CD4-positive, alpha-beta T cell (primary cell): ENCODE measurements at regions not wholly inside any gene's neighbourhood (a gene's known extent, or its start where the extent isn't known, plus 50 kb on each side); places are given as distances from the start of the nearest gene placed in this dataset.

ENCODE experiments used
- ATAC-seq: fragments of 200-7000 bp; cut with Tn5 transposase; one replicate; pipeline ENCODE4 v1.10.0; 2022; ENCODE audit warnings: mild to moderate bottlenecking; ENCODE audit not compliant: poor library complexity
- CTCF ChIA-PET: fragments of 350-600 bp; sonication (Branson Sonifier 250); formaldehyde crosslinking; loops from one replicate; lab custom pipeline; 2021; ENCODE audit warnings: antibody characterized with exemption, inconsistent platforms; lab: Charles Lee
- POLR2A ChIA-PET: fragments of 350-600 bp; sonication (Branson Sonifier 250); formaldehyde crosslinking; loops from one replicate; lab custom pipeline; 2021; ENCODE audit warnings: antibody characterized with exemption, inconsistent platforms; lab: Charles Lee
- DNase-seq, 14 experiments: peaks; one replicate each; pipeline ENCODE4 v3.0.0-alpha.2; 2013 to 2020; ENCODE audit warnings: mixed read lengths in 2 of 14
- H3K27ac ChIP-seq, 2 donors: one replicate each; pipeline versions ENCODE4 v1.5.1 to v1.7.0; 2013; ENCODE audit warnings: low read length in 2 of 2, low read depth in 1 of 2, mild to moderate bottlenecking in 1 of 2
- H3K27me3 ChIP-seq, 2 experiments: 1 replicate in 1 of 2; 2 replicates in 1 of 2; pipeline versions ENCODE4 v1.6.1 to v1.7.0; 2013; ENCODE audit warnings: low read length in 2 of 2, control low read depth in 1 of 2, mild to moderate bottlenecking in 1 of 2, moderate library complexity in 1 of 2; ENCODE audit not compliant: insufficient read depth in 2 of 2, control insufficient read depth in 1 of 2
- H3K36me3 ChIP-seq: one replicate; pipeline ENCODE4 v1.6.1; 2013; ENCODE audit warnings: low read length, control low read depth; ENCODE audit not compliant: insufficient read depth
- H3K4me1 ChIP-seq: one replicate; pipeline ENCODE4 v1.6.1; 2013; ENCODE audit warnings: low read length, control low read depth; ENCODE audit not compliant: insufficient read depth
- H3K4me3 ChIP-seq: one replicate; pipeline ENCODE4 v1.5.1; 2013; ENCODE audit warnings: mild to moderate bottlenecking, low read length, moderate library complexity
- H3K9me3 ChIP-seq, 2 experiments: 1 replicate in 1 of 2; 2 replicates in 1 of 2; pipeline versions ENCODE4 v1.6.1 to v1.7.0; 2013; ENCODE audit warnings: low read length in 2 of 2, mild to moderate bottlenecking in 2 of 2, control low read depth in 1 of 2, moderate library complexity in 1 of 2; ENCODE audit not compliant: control insufficient read depth in 1 of 2, insufficient read depth in 1 of 2
- H3K27ac Mint-ChIP-seq: one replicate; pipeline ENCODE4 v1.8.0; 2020; ENCODE audit warnings: mixed read lengths
- H3K27me3 Mint-ChIP-seq: one replicate; pipeline ENCODE4 v1.8.0; 2021; ENCODE audit warnings: mixed read lengths
- H3K36me3 Mint-ChIP-seq: one replicate; pipeline ENCODE4 v1.8.0; 2021; ENCODE audit warnings: low read depth, mixed read lengths
- H3K4me1 Mint-ChIP-seq: one replicate; pipeline ENCODE4 v1.8.0; 2021; ENCODE audit warnings: low read depth, mixed read lengths
- H3K4me3 Mint-ChIP-seq: one replicate; pipeline ENCODE4 v1.8.0; 2020; ENCODE audit warnings: mild to moderate bottlenecking, mixed read lengths
- H3K9me3 Mint-ChIP-seq: one replicate; pipeline ENCODE4 v1.8.0; 2020; ENCODE audit warnings: mixed read lengths
- intact Hi-C, 2 experiments: fragments of 100-400 bp; cut with DNase I in 1 of 2; cut with micrococcal nuclease in 1 of 2; formaldehyde crosslinking; loops; one replicate each; pipeline versions ENCODE4 v1.15.1 to v1.9.0; 2023 to 2025; cut with DNase I, micrococcal nuclease
- TF ChIP-seq, protein P1 (sequence below): fragments of 200-600 bp; IDR thresholded peaks from one replicate; pipeline ENCODE4 v1.8.0; 2022; ENCODE audit warnings: antibody characterized with exemption, mild to moderate bottlenecking

DNA sequence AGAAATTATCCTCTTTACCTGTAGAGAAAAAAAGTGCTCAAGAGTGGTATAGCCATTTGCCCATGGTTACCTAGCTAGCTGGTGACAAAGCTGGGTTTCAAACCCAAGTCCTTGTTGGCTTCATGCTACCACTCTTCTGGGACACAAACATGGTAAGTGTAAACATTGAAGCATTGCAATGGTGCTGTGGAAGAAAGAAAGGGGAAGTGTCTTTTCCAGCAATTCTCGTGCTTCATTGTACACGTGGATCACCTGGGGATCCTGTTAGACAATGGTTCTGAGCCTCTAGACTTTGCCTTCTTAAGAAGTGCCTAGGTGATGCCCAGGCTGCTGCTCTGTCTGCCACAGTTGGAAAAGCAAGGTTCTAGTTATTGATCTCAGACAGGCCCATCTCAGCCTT lies 134.8 kb upstream of the CTNNB1 start:
- ATAC-seq, result no peak
- Histone ChIP-seq H3K27me3 (peaks cover 0 to 3% of the 10 kb centered on the region in 2 experiments), H3K4me3 (no peak overlapping the region), H3K27ac (no peak overlapping the region), H3K36me3 (no peaks in the 10 kb centered on the region), H3K4me1 (no peaks in the 10 kb centered on the region), H3K9me3 (no peaks in the 10 kb centered on the region)
- Mint-ChIP-seq H3K9me3 (no peaks in the 10 kb centered on the region), H3K36me3 (no peaks in the 10 kb centered on the region), H3K27me3 (no peaks in the 10 kb centered on the region), H3K4me3 (no peak overlapping the region), H3K4me1 (no peaks in the 10 kb centered on the region), H3K27ac (no peak overlapping the region)
- TF ChIP-seq, protein P1, sequence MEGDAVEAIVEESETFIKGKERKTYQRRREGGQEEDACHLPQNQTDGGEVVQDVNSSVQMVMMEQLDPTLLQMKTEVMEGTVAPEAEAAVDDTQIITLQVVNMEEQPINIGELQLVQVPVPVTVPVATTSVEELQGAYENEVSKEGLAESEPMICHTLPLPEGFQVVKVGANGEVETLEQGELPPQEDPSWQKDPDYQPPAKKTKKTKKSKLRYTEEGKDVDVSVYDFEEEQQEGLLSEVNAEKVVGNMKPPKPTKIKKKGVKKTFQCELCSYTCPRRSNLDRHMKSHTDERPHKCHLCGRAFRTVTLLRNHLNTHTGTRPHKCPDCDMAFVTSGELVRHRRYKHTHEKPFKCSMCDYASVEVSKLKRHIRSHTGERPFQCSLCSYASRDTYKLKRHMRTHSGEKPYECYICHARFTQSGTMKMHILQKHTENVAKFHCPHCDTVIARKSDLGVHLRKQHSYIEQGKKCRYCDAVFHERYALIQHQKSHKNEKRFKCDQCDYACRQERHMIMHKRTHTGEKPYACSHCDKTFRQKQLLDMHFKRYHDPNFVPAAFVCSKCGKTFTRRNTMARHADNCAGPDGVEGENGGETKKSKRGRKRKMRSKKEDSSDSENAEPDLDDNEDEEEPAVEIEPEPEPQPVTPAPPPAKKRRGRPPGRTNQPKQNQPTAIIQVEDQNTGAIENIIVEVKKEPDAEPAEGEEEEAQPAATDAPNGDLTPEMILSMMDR, result no peak
- POLR2A ChIA-PET, result no interaction called here
- intact Hi-C loops, result no loop called here
- CTCF ChIA-PET, result no interaction called here
- no peak for DNase-seq

DNA sequence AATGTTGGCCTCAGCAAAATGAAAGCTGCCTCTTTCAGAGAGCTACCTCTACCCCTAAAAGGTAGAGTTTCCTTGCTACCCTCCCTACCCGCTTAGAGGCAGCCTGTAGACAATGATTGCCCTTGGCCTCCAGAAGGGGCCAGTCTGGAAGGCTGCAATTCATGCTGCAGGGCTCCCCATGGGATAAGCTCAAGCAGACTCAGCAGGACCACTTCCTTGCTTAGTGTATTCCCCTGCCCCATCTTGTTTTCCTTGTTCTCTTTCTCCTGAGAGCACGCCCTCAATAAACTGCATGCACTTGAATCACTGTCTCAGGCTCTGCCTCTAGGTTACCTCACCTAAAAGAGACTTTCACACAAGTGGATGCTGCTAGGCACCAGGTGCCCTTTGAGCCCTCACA lies 134.0 kb upstream of the CTNNB1 start:
- H3K9me3 Mint-ChIP-seq, result no peaks in the 10 kb centered on the region
- ChIA-PET CTCF (no interaction called here), POLR2A (no interaction called here)
- DNase-seq, result no peak
- no peak for ATAC-seq
- H3K9me3 ChIP-seq, result no peaks in the 10 kb centered on the region
- no peak overlapping the region for H3K27ac ChIP-seq
- H3K4me3 Mint-ChIP-seq, result no peak overlapping the region
- no peaks in the 10 kb centered on the region for H3K36me3 ChIP-seq
- intact Hi-C loops, result no loop called here
- no peaks in the 10 kb centered on the region for H3K4me1 Mint-ChIP-seq
- no peaks in the 10 kb centered on the region for H3K36me3 Mint-ChIP-seq
- TF ChIP-seq, protein P1, result no peak
- no peaks in the 10 kb centered on the region for H3K27me3 Mint-ChIP-seq
- no peak overlapping the region for H3K27ac Mint-ChIP-seq
- H3K4me3 ChIP-seq, result no peak overlapping the region
- H3K27me3 ChIP-seq, result peaks cover 0 to 3% of the 10 kb centered on the region in 2 experiments
- no peaks in the 10 kb centered on the region for H3K4me1 ChIP-seq

DNA sequence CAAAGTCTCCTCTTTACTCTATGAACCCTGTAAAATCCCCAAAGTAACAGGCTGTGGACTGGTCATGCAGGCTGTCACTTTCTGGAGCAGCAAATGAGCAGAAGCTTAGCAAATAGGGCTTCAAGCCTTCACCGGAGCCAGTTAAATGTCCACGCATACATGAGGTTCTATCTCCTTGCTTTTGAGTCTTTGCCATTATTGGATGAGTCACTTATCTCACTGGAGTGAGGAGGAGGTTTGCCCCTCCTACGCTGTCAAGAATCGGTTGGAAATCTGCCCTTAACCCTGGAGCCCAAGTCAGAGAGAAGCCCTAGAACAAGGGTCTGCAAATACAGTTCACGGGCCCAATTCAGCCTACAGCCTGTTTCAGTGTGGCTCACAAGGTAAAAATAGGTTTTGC lies 126.1 kb upstream of the CTNNB1 start:
- TF ChIP-seq, protein P1, result no peak
- H3K27me3 Mint-ChIP-seq, result peaks cover 6% of the 10 kb centered on the region
- Histone ChIP-seq H3K36me3 (no peaks in the 10 kb centered on the region), H3K27ac (no peak overlapping the region), H3K9me3 (no peaks in the 10 kb centered on the region), H3K4me3 (no peak overlapping the region), H3K27me3 (no peaks in the 10 kb centered on the region), H3K4me1 (no peaks in the 10 kb centered on the region)
- POLR2A ChIA-PET, result no interaction called here
- no peak for DNase-seq
- no peaks in the 10 kb centered on the region for H3K9me3 Mint-ChIP-seq
- no peaks in the 10 kb centered on the region for H3K4me1 Mint-ChIP-seq
- CTCF ChIA-PET, result no interaction called here
- H3K36me3 Mint-ChIP-seq, result no peaks in the 10 kb centered on the region
- intact Hi-C loops, result no loop called here
- H3K27ac Mint-ChIP-seq, result no peak overlapping the region
- no peak for ATAC-seq
- H3K4me3 Mint-ChIP-seq, result no peak overlapping the region
